22Rv1 (cell line): ENCODE measurements at regions not wholly inside any gene's neighbourhood (a gene's known extent, or its start where the extent isn't known, plus 50 kb on each side); places are given as distances from the start of the nearest gene placed in this dataset.

ENCODE experiments used
- CTCF ChIP-seq: fragments of 450-650 bp; IDR thresholded peaks from 2 replicates; pipeline ENCODE4 v1.5.1; 2017; ENCODE audit warnings: mild to moderate bottlenecking
- ZFX ChIP-seq: fragments of 450-650 bp; IDR thresholded peaks from 2 replicates; pipeline ENCODE4 v1.6.1; 2017; ENCODE audit warnings: antibody characterized with exemption, borderline replicate concordance

GRCh38 chr21:25329227-25329825 lies 278.0 kb downstream of the MRPL39 start:
- TF ChIP-seq CTCF, result no peak
- TF ChIP-seq ZFX, result no peak
